Activated CD4-positive, alpha-beta memory T cell treated with anti-CD3 and anti-CD28 coated beads for 36 hours (primary cell): ENCODE measurements at regions not wholly inside any gene's neighbourhood (a gene's known extent, or its start where the extent isn't known, plus 50 kb on each side); places are given as distances from the start of the nearest gene placed in this dataset.
"Not testable (repeated sequence)": the region's sequence is repeated elsewhere in the genome, so short reads cannot be mapped to it uniquely, and the experiment has no call there.

ENCODE experiments used
- CTCF ChIA-PET: fragments of 350-600 bp; sonication (Branson Sonifier 250); formaldehyde crosslinking; loops from one replicate; lab custom pipeline; 2021; ENCODE audit warnings: antibody characterized with exemption, inconsistent platforms; lab: Charles Lee
- POLR2A ChIA-PET: fragments of 350-600 bp; sonication (Branson Sonifier 250); formaldehyde crosslinking; loops from one replicate; lab custom pipeline; 2021; ENCODE audit warnings: antibody characterized with exemption; lab: Charles Lee
- DNase-seq: peaks from one replicate; pipeline ENCODE4 v3.0.0-alpha.2; 2020
- H3K27ac Mint-ChIP-seq: one replicate; pipeline ENCODE4 v1.8.0; 2021; ENCODE audit warnings: mixed read lengths
- H3K27me3 Mint-ChIP-seq: one replicate; pipeline ENCODE4 v1.8.0; 2021; ENCODE audit warnings: mixed read lengths
- H3K36me3 Mint-ChIP-seq: one replicate; pipeline ENCODE4 v1.8.0; 2021; ENCODE audit warnings: mixed read lengths
- H3K4me1 Mint-ChIP-seq: one replicate; pipeline ENCODE4 v1.8.0; 2021; ENCODE audit warnings: low read depth, mixed read lengths
- H3K4me3 Mint-ChIP-seq: one replicate; pipeline ENCODE4 v1.8.0; 2021; ENCODE audit warnings: mild to moderate bottlenecking, mixed read lengths
- H3K9me3 Mint-ChIP-seq: one replicate; pipeline ENCODE4 v1.8.0; 2021; ENCODE audit warnings: mixed read lengths
- intact Hi-C: fragments of 100-400 bp; cut with micrococcal nuclease; formaldehyde crosslinking; loops from one replicate; pipeline ENCODE4 v1.15.1; 2023

- H3K4me3 Mint-ChIP-seq, result no peak overlapping the region
- ChIA-PET POLR2A (no interaction called here), CTCF (interaction anchor here (2.3 kb wide), 1 partner anchor 21 kb away, joined by 7 read pairs; no protein-coding TSS in a partner anchor)
- peaks cover 18% of the 10 kb centered on the region for H3K27me3 Mint-ChIP-seq
- intact Hi-C loops, result no loop called here
- no peaks in the 10 kb centered on the region for H3K36me3 Mint-ChIP-seq
- peaks cover 3% of the 10 kb centered on the region for H3K9me3 Mint-ChIP-seq
- no peak for DNase-seq
- H3K27ac Mint-ChIP-seq, result no peak overlapping the region
- no peaks in the 10 kb centered on the region for H3K4me1 Mint-ChIP-seq
These were observed 69.7 kb upstream of the ARL4C start for GRCh38 chr2:234566622-234567021.

GRCh38 chr2:234565842-234566619 lies 69.2 kb upstream of the ARL4C start:
- H3K27ac Mint-ChIP-seq, result no peak overlapping the region
- no peaks in the 10 kb centered on the region for H3K36me3 Mint-ChIP-seq
- H3K4me3 Mint-ChIP-seq, result no peak overlapping the region
- H3K9me3 Mint-ChIP-seq, result peaks cover 3% of the 10 kb centered on the region
- H3K27me3 Mint-ChIP-seq, result peaks cover 16% of the 10 kb centered on the region
- intact Hi-C loops, result no loop called here
- no peaks in the 10 kb centered on the region for H3K4me1 Mint-ChIP-seq
- CTCF ChIA-PET, result interaction anchor here (2.3 kb wide), 1 partner anchor 21 kb away, joined by 7 read pairs; no protein-coding TSS in a partner anchor
- no peak for DNase-seq
- POLR2A ChIA-PET, result no interaction called here

- Mint-ChIP-seq H3K4me3 (no peak overlapping the region), H3K27ac (no peak overlapping the region), H3K27me3 (peaks cover 12% of the 10 kb centered on the region), H3K9me3 (peaks cover 3% of the 10 kb centered on the region), H3K36me3 (no peaks in the 10 kb centered on the region), H3K4me1 (no peaks in the 10 kb centered on the region)
- CTCF ChIA-PET, result interaction anchor here (2.3 kb wide), 1 partner anchor 20 kb away, joined by 7 read pairs; no protein-coding TSS in a partner anchor
- DNase-seq, result no peak
- POLR2A ChIA-PET, result no interaction called here
- intact Hi-C loops, result no loop called here
These were observed 68.3 kb upstream of the ARL4C start for GRCh38 chr2:234565201-234565600.

GRCh38 chr2:234564699-234565098 lies 67.8 kb upstream of the ARL4C start:
- peaks cover 7% of the 10 kb centered on the region for H3K27me3 Mint-ChIP-seq
- peaks cover 3% of the 10 kb centered on the region for H3K9me3 Mint-ChIP-seq
- no peak overlapping the region for H3K4me3 Mint-ChIP-seq
- POLR2A ChIA-PET, result no interaction called here
- CTCF ChIA-PET, result interaction anchor here (2.3 kb wide), 1 partner anchor 19 kb away, joined by 7 read pairs; no protein-coding TSS in a partner anchor
- DNase-seq, result no peak
- H3K27ac Mint-ChIP-seq, result no peak overlapping the region
- H3K4me1 Mint-ChIP-seq, result no peaks in the 10 kb centered on the region
- no peaks in the 10 kb centered on the region for H3K36me3 Mint-ChIP-seq
- intact Hi-C loops, result no loop called here

- peaks cover 9% of the 10 kb centered on the region for H3K9me3 Mint-ChIP-seq
- no peak overlapping the region for H3K4me3 Mint-ChIP-seq
- peaks cover 1% of the 10 kb centered on the region for H3K27me3 Mint-ChIP-seq
- ChIA-PET CTCF (interaction anchor here (1.2 kb wide), 1 partner anchor 14 kb away, joined by 3 read pairs; no protein-coding TSS in a partner anchor), POLR2A (no interaction called here)
- H3K4me1 Mint-ChIP-seq, result no peaks in the 10 kb centered on the region
- no peaks in the 10 kb centered on the region for H3K36me3 Mint-ChIP-seq
- intact Hi-C loops, result loop anchor here (10.0 kb wide), 1 partner anchor 1185 kb away; no protein-coding TSS in a partner anchor
- no peak for DNase-seq
- no peak overlapping the region for H3K27ac Mint-ChIP-seq
These were observed 62.7 kb upstream of the ARL4C start for GRCh38 chr2:234559609-234560008.

DNA sequence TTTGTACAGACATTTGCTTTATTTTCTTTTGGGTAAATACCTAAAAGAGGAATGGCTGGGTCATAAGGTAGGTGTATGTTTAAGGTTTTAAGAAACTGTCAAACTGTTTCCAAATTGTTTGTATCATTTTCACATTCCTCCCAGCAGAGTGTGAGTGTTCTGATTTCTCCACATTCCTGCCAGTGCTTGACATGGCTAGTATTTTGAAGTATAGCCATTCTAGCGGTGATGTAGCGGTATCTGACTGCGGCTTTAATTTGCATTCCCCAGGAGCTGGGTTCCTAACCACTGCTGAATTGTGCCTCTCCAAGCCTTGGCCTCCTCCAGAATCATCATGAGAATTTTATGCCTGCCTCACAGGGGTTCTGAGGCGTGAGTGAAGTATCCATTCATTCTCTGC lies 61.8 kb upstream of the ARL4C start:
- H3K9me3 Mint-ChIP-seq, result peaks cover 9% of the 10 kb centered on the region
- H3K4me3 Mint-ChIP-seq, result no peak overlapping the region
- CTCF ChIA-PET, result interaction anchor here (1.0 kb wide), 1 partner anchor 558 kb away, joined by 3 read pairs; no protein-coding TSS in a partner anchor
- POLR2A ChIA-PET, result no interaction called here
- DNase-seq, result no peak
- H3K27ac Mint-ChIP-seq, result no peak overlapping the region
- no peaks in the 10 kb centered on the region for H3K4me1 Mint-ChIP-seq
- H3K36me3 Mint-ChIP-seq, result no peaks in the 10 kb centered on the region
- intact Hi-C loops, result loop anchor here (10.0 kb wide), 1 partner anchor 1186 kb away; no protein-coding TSS in a partner anchor
- H3K27me3 Mint-ChIP-seq, result peaks cover 3% of the 10 kb centered on the region

- H3K4me1 Mint-ChIP-seq, result no peaks in the 10 kb centered on the region
- intact Hi-C loops, result loop anchor here (10.0 kb wide), 1 partner anchor 1188 kb away; no protein-coding TSS in a partner anchor
- DNase-seq, result no peak
- no peak overlapping the region for H3K4me3 Mint-ChIP-seq
- H3K9me3 Mint-ChIP-seq, result peaks cover 9% of the 10 kb centered on the region
- no peaks in the 10 kb centered on the region for H3K36me3 Mint-ChIP-seq
- CTCF ChIA-PET, result interaction anchor here (0.9 kb wide), 1 partner anchor 563 kb away, joined by 3 read pairs; no protein-coding TSS in a partner anchor
- no peak overlapping the region for H3K27ac Mint-ChIP-seq
- POLR2A ChIA-PET, result no interaction called here
- H3K27me3 Mint-ChIP-seq, result peaks cover 3% of the 10 kb centered on the region
These were observed 60.1 kb upstream of the ARL4C start for GRCh38 chr2:234556848-234557573.

DNA sequence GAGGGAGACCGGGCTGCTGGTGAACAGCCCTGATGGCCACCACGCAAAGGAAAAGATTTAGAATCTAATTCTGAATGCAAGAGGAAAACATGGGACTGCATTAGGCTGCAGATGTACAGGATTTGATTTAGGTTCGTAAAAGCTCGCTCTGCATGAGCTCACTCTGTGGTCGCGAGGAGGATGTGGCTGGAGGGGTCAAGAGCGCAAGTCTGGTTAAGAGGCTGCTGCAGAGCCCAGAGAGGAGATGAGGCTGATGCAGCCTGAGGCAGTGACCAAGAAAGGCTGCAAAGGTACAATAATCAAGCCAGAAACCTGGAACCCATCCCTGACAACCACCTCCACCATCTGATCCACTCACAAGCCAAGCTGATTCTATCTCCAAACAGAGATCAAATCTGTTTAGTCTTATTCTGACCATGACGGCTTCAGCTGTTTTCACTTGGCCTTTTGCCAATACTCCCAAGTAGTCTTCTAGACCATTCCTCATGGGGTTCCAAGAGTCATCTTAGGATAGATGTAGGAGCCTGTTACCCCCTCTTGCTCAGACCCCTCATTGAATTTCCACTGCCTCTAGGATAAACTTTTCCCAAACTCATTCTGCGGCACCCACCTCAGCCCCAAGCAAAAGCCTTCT lies 58.9 kb upstream of the ARL4C start:
- H3K9me3 Mint-ChIP-seq, result peaks cover 5% of the 10 kb centered on the region
- H3K36me3 Mint-ChIP-seq, result no peaks in the 10 kb centered on the region
- intact Hi-C loops, result loop anchor here (10.0 kb wide), 1 partner anchor 1189 kb away; no protein-coding TSS in a partner anchor
- no peak for DNase-seq
- ChIA-PET POLR2A (no interaction called here), CTCF (interaction anchor here (0.9 to 1.9 kb wide), 2 partner anchors 560 to 561 kb away, joined by 3 to 5 read pairs; no protein-coding TSS in a partner anchor)
- H3K4me1 Mint-ChIP-seq, result no peaks in the 10 kb centered on the region
- peaks cover 3% of the 10 kb centered on the region for H3K27me3 Mint-ChIP-seq
- H3K27ac Mint-ChIP-seq, result no peak overlapping the region
- no peak overlapping the region for H3K4me3 Mint-ChIP-seq

- no peak for DNase-seq
- H3K4me1 Mint-ChIP-seq, result peaks cover 2% of the 10 kb centered on the region
- H3K27me3 Mint-ChIP-seq, result peaks cover 6% of the 10 kb centered on the region
- no peak overlapping the region for H3K27ac Mint-ChIP-seq
- H3K4me3 Mint-ChIP-seq, result no peak overlapping the region
- H3K36me3 Mint-ChIP-seq, result no peaks in the 10 kb centered on the region
- intact Hi-C loops, result loop anchor here (10.0 kb wide), 1 partner anchor 1190 kb away; no protein-coding TSS in a partner anchor
- POLR2A ChIA-PET, result no interaction called here
- H3K9me3 Mint-ChIP-seq, result peaks cover 5% of the 10 kb centered on the region
- CTCF ChIA-PET, result interaction anchor here (0.9 to 1.9 kb wide), 2 partner anchors 561 to 562 kb away, joined by 3 to 5 read pairs; no protein-coding TSS in a partner anchor
These were observed 58.3 kb upstream of the ARL4C start for GRCh38 chr2:234555161-234555560.

- CTCF ChIA-PET, result interaction anchor here (0.6 to 1.3 kb wide), 3 partner anchors 8 to 1066 kb away, joined by 3 to 4 read pairs (median 4); no protein-coding TSS in a partner anchor
- POLR2A ChIA-PET, result not testable (repeated sequence)
These were observed 56.3 kb upstream of the ARL4C start for GRCh38 chr2:234553223-234553622.

DNA sequence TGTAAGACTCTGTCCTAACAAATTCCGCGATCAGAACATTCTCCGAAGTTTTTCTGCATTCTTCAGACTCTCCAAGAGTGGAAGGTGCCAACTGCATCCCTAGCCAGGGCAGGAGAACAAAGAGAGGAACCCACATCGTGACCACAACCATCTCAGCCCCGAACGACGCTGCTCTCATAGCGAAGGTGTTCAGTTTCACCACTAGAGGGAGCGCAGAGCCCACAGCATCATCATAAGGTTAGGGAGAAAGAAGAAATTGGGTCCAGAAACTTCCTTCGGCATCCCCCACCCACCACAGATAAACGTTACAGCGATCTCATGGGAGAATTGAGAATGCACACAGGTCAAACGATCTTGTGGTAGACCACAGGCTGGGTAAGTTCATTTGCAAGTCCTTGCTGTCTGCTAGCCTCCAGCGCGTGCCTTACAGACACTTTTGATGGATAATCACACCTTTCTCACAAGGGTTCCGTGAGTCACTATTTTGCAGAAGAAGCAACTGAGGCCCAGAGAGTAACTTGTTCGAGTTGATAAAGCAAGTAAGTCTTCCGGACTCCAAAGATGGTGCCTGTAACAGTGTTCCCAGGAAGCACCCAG lies 53.7 kb upstream of the ARL4C start:
- H3K36me3 Mint-ChIP-seq, result no peaks in the 10 kb centered on the region
- intact Hi-C loops, result loop anchor here (1.0 to 10.0 kb wide), 2 partner anchors 567 to 1194 kb away; no protein-coding TSS in a partner anchor
- ChIA-PET CTCF (interaction anchor here (0.7 to 1.0 kb wide), 2 partner anchors 565 to 567 kb away, joined by 3 read pairs; no protein-coding TSS in a partner anchor), POLR2A (no interaction called here)
- no peak overlapping the region for H3K27ac Mint-ChIP-seq
- H3K27me3 Mint-ChIP-seq, result peaks cover 10% of the 10 kb centered on the region
- H3K9me3 Mint-ChIP-seq, result peaks cover 5% of the 10 kb centered on the region
- no peak overlapping the region for H3K4me3 Mint-ChIP-seq
- peaks cover 2% of the 10 kb centered on the region for H3K4me1 Mint-ChIP-seq
- DNase-seq, result peak; percentile 70

More at GRCh38 chr2:234553223-234553622, 56.3 kb upstream of the ARL4C start:
- not testable (repeated sequence) for H3K4me1 Mint-ChIP-seq, H3K36me3 Mint-ChIP-seq, H3K27me3 Mint-ChIP-seq, DNase-seq, H3K9me3 Mint-ChIP-seq, H3K4me3 Mint-ChIP-seq, H3K27ac Mint-ChIP-seq
- intact Hi-C loops, result loop anchor here (10.0 kb wide), 1 partner anchor 1192 kb away; no protein-coding TSS in a partner anchor
